NOMO-1 (cell line): ENCODE measurements at regions not wholly inside any gene's neighbourhood (a gene's known extent, or its start where the extent isn't known, plus 50 kb on each side); places are given as distances from the start of the nearest gene placed in this dataset.

Source experiments
- DNase-seq, 2 experiments: peaks; one replicate each; lab custom pipeline; 2025; ENCODE audit not compliant: unreplicated experiment in 2 of 2; lab: John Stamatoyannopoulos, UW

DNA sequence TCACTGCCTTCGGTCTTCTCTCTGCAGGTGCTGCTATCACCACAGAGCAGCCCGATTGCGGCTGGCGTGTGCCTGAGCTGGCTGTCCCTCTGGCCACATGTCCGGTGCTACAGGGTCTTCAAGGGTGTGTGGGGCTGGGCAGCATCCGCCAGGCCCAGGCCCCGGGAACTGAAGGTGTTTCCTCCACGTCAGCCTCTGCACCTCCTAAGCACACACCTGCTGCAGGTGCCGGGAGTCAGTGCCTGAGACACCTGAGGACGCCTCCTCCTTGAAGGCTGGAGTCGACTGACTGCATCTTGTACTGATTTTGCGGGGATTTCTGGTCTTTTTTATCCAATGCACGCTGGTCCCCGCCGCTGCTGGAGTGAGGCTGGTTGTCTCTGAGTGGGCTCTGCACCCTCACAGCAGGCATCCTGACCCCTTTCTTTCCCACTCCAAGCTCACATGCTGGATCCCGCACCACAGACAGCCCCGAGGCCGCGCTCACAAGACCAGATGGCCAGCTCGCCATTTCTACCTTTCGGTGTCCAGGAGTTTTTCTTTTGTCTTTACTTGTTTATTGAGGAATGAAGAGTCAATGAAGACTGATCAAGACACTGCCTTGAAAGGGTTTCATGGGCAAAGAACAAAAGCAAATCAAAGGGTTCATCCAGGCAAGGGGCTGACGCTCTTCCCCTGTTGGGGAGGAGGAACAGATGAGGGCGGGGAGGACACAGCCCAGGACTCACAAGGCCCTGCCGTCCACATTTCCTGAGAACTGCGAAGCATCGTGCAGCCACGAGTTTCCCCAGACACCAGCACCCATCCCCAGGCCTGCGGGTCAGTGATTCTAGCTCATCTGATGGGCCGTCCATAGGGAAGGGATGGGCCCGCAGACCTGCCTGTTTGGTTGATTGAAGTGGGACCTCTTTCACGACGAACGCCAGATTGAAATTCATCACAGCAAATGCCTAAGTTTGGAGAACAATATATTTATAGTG lies 203.8 kb upstream of the SOX1 start:
- DNase-seq, result no peak

GRCh38 chr13:111864566-111864965 lies 202.4 kb upstream of the SOX1 start:
- DNase-seq, result no peak

- DNase-seq, result no peak
These were observed 201.9 kb upstream of the SOX1 start for GRCh38 chr13:111865046-111865445.

DNA sequence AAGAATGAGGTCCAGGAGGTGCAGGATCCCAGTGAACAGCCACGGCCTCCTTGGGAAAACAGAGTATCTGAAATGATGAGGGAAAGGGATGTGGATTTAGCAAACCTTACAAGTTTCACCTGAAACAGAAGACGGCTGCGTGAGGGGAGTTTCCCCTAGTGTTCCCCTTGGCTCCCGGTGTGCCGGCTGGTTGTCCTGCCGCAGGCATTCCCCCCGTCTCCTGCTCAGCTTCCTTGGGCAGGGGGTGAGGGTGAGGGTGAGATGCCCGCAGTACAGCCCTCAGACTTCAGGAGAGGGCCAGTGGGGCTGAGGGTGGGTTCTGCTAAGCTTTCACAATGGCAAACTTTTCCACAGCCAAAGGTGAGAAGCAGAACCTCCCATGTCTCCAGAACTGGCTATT lies 201.1 kb upstream of the SOX1 start:
- DNase-seq, result no peak

GRCh38 chr13:111866731-111867245 lies 200.2 kb upstream of the SOX1 start:
- no peak for DNase-seq

DNA sequence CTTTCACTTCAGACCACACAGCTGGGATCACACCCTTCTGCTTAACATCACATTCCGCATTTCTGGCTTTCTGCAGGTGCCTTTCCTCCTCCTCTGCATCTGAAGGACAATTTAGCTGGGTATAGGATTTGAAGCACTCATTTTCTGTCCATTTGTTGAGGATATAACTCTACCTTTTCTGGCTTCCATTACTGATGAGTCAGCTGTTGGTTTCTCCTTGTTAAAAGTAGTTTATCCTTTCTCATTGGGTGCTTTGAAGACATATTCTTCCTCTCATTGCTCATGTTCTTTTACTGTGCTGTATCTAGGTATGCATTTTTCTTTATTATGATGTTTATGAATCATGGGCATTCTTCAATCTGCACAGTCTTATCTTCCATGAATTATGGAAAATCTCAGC lies 199.3 kb upstream of the SOX1 start:
- DNase-seq, result no peak

DNA sequence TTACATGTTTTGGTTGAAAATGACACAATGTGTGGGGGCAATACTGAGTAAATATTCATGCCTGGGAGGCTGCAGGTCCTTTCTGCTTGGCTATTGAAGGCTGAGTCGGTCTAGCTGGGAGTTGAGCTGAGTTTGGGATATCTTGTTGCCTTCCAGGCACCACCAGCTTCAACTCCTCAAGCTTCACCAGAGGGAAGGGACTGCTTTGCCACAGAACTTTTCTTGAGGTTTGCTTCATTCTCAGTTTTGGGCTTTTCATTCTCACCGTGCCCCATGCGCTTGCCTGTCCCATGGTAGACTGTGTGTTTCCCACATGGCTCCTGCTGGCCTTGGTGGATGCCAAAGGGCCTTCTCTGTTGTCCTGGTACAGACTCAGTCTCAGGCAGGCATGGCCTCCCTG lies 198.2 kb upstream of the SOX1 start:
- no peak for DNase-seq

DNA sequence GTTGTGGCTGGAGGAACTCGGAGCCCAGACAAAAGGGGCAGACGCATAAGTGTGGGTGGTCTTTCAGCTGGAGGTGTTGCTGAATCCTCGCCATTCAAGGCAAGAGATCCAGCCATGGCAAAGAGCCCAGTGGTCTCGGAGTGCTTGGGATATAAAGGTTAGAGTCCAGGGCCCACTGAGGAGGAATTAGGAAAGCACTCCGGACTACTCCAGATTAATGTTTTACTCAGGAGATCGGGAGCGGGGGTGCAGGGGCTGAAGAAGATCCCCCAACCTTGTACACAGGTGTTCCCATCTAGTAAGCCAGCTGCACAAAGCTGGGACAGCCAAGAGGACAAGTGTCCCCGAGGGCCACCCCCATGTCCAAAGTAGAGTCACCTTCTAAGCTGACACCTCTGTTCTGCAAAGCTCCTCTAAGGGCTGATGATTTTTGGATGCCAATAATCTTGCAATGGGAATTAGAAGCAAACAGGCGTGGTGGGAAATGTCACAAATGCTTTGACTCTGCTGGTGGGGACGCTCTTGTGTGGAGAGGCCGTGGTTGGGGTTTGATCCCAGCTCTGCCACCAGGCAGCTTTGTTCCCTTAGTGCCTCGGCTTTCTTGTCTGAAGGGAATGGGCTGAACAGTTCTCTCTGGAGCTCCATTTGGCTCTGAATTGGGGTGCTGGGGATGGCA lies 194.3 kb upstream of the SOX1 start:
- DNase-seq, result no peak

DNA sequence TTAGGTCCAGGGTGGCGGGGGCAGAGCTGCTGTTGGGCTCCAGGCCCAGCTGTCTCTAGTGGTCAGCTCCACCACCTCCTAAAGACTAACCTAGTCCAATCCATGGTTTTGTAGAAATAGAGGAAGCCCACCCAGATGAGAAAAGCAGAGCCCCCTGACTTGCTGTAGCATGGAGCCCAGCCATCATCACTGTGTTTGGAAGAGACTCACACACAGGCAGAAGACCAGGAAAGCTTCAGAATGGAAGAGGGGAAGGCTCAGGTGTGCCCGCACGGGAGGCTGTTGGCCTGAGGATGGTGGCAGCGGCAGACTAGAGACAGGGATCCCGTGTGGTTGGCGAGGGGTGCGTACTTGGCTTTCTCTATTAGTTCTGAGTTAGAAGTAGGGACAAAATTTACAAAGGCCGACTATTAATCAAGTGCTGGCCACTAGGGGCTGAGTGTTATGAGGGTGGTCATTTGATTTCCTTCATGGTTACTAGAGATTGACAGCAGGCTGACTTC lies 193.2 kb upstream of the SOX1 start:
- no peak for DNase-seq

DNA sequence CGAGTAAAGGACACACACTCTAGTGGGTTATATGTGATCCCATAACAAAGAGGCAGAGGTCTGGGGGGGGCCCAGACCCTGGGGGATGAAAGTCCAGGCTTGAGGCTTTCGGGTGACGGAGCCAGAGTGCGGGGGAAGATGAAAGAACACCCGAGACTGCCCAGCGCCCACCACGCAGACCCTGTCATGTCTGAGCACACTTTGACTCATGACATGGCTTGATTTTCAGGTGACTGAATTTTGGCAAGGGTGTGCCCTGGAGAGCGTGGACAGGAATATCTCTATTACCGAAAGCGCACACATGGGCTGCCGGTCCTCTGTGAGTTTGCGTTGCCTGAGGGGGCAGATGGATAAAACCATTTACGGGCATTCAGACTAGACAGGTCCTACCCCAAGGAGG lies 192.0 kb upstream of the SOX1 start:
- DNase-seq, result no peak

DNA sequence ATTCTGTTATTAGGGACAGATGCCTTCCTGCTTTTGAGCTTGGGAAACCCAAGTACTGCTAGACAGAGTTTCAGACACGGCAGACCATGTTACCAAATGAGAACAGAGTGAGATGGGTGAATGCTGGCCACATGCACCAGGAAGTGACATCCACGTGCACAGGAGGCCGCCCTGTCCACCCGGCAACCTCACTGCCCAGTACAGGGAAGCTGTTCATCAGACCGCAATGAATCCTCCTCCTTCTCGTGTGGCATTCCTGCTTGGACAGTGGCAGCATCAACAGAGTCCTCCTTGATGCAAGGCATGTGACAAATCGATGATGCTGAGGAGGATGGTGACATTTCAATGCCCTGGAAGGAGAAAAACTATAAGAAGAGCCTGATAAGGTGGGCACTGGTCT lies 191.0 kb upstream of the SOX1 start:
- no peak for DNase-seq

- DNase-seq, result no peak
These were observed 190.4 kb upstream of the SOX1 start for GRCh38 chr13:111876506-111876905.

GRCh38 chr13:111877906-111878305 lies 189.0 kb upstream of the SOX1 start:
- no peak for DNase-seq

DNA sequence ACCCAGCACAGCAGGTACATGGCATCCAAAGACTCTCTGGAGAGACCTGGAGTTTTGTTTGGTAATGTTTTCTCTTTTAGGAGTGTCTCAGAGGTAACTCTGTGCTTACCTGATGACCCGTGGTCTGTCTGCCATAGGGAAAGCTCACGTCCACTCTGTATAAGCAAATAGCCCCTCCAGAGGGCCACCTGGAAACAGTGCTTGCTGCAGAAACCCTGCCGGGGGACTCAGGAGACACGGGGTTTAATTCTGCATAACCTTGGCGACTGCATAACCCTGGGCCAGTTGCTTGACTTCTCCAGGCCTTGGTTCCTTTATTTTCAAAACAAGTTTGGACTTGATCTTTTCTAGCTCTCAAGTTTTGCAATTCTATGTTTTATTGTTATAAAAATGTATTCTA lies 187.2 kb upstream of the SOX1 start:
- no peak for DNase-seq

DNA sequence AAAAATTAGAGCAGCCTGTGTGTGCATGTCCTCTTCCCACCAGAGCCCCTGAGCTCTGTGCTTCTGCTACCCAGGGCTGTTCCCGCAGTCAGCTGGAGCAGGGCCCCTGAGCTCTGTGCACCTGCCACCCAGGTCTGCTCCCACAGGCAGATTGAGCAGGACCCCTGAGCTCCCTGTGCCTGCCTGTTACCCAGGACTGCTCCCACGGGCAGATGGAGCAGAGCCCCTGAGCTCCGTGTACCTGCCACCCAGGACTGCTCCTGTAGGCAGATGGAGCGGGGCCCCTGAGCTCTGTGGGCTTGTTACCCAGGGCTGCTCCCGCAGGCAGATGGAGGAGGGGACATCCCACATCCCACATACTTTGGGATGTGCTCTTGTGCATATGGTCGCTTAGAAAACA lies 186.8 kb upstream of the SOX1 start:
- no peak for DNase-seq

DNA sequence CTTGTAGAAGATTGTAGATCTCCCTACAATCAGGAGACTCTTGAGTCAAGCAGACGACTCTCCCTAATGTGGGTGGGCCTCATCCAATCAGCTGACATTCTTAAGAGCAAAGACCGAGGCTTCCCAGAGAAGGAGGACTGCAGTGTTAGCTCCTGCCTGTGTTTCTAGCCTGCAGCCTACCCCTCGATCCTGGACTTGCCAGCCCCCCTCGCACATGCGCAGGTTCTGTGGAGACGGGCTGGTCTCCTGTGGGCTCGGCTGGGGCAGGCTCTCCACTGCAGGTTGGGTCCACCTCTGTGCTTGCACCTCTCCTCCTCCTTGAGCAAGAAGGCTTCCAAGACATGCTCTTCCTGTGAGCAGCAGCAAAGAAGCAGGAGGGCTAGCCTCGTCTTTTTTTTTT lies 185.2 kb upstream of the SOX1 start:
- DNase-seq, result no peak

- no peak for DNase-seq
These were observed 184.6 kb upstream of the SOX1 start for GRCh38 chr13:111882351-111882750.

DNA sequence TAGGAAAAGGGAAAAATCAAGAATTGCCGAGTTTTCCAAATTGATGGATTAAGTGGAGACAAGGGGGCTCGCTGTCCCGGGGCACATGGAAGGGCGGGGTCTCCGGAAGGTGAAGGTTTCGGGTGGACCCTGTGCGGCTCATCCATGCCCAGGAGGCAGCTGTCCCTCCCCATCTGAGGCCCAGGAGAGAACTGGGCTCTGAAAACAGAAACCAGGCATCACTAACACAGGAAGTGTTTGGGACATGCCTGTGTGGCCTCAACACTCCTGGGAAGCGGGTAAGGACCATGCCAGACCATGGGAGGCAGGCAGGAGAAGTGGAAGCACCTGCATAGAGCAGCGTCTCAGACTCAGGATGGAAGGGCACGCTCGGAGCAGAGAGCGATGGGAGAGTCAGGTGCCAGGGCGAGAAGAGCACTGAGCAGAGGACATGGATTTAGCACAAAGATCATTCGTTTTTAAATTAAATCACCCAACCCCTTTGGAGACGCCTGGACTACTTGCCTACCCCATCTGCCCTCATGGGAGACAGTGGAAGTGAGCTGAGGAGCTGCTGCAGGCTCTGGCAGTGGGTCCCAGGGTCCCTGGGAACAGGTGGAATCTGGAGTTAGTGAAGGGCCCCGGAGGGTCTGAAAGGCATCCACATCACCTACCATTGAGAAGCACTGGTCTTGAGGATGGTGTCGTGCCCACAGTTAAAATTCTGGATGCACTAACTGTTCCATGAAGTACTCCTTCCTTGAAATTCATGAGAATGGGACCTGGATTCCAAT lies 183.2 kb upstream of the SOX1 start:
- no peak for DNase-seq

DNA sequence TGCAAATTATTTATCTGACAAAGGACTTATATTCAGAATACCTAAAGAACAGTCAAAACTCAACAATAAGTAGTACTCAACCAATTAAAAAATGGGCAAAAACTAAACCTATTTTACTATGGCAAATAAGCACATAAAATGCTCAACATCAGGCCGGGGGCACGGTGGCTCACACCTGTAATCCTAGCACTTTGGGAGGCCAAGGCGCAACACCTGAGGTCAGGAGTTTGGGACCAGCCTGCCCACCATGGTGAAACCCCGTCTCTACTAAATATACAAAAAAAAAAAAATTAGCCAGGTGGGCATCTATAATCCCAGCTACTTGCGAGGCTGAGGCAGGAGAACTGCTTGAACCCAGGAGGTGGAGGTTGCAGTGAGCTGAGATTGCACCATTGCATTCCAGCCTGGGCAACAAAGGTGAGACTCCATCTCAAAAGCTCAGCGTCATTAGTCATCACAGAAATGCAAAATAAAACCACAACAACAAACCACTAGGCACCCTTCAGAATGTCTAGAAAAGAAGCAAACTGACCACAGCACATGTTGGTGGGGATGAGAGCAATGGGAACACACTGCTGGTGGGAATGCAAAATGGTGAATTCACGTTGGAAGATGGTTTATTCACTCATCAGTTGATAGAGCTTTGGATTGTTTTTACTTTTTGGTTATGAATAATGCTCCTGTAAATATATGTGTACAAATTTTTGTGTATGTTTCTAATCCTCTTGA lies 180.6 kb upstream of the SOX1 start:
- DNase-seq, result no peak

GRCh38 chr13:111893071-111893606 lies 173.8 kb upstream of the SOX1 start:
- DNase-seq, result no peak
